ENCODE measurements at regions not wholly inside any gene's neighbourhood (a gene's known extent, or its start where the extent isn't known, plus 50 kb on each side); places are given as distances from the start of the nearest gene placed in this dataset.

GRCh38 chr7:18407385-18407784 lies 88.2 kb upstream of the HDAC9 start:
- no peak for TF ChIP-seq CTCF (IDR thresholded peaks at IDR 0.05; ENCODE audit: low read depth, low read length)
- TF ChIP-seq EZH2phosphoT487 (IDR thresholded peaks at IDR 0.05; ENCODE audit: low read depth) = no peak
